ENCODE measurements at regions not wholly inside any gene's neighbourhood (a gene's known extent, or its start where the extent isn't known, plus 50 kb on each side); places are given as distances from the start of the nearest gene placed in this dataset.

- 69% methylated on average over 7 of the region's 7 CpGs for WGBS
- no peak for TF ChIP-seq EP300 (IDR thresholded peaks at IDR 0.05)
- TF ChIP-seq POLR2AphosphoS5 (IDR thresholded peaks at IDR 0.05) = no peak
- no peak for TF ChIP-seq POLR2A (IDR thresholded peaks at IDR 0.05)
- TF ChIP-seq, protein P1, sequence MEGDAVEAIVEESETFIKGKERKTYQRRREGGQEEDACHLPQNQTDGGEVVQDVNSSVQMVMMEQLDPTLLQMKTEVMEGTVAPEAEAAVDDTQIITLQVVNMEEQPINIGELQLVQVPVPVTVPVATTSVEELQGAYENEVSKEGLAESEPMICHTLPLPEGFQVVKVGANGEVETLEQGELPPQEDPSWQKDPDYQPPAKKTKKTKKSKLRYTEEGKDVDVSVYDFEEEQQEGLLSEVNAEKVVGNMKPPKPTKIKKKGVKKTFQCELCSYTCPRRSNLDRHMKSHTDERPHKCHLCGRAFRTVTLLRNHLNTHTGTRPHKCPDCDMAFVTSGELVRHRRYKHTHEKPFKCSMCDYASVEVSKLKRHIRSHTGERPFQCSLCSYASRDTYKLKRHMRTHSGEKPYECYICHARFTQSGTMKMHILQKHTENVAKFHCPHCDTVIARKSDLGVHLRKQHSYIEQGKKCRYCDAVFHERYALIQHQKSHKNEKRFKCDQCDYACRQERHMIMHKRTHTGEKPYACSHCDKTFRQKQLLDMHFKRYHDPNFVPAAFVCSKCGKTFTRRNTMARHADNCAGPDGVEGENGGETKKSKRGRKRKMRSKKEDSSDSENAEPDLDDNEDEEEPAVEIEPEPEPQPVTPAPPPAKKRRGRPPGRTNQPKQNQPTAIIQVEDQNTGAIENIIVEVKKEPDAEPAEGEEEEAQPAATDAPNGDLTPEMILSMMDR (IDR thresholded peaks at IDR 0.05) = no peak
Measured at GRCh38 chrX:40298069-40298468, 200.3 kb upstream of the BCOR start.

DNA sequence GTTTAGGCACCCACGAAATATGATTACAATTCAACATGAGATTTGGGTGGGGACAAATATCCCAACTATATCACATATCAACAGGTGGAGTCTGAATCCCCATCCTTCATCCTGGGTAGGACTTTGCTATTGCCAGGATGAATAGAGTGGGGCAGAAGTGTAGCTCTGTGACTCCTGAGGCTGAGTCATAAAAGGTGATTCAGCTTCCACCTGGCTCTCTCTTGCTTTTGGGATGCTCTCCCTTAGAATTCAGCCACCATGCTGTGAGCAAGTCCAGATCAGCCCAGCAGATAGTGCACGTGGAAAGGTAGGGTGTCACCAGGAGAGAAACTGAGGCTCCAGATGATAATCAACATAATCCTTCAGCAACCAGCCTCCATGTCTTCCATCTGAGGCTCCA is 193.8 kb upstream of the BCOR start:
- WGBS = 70% methylated on average over 2 of the region's 2 CpGs

More at GRCh38 chrX:40298069-40298468, 200.3 kb upstream of the BCOR start:
- Histone ChIP-seq H3K4me1 (no peaks in the 10 kb centered on the region), H3K27me3 (no peaks in the 10 kb centered on the region), H3K27ac (no peak overlapping the region), H3K36me3 (no peaks in the 10 kb centered on the region), H3K9me3 (no peaks in the 10 kb centered on the region), H3K4me3 (no peak overlapping the region)
- no peak for DNase-seq (ENCODE audit: low spot score in 2 of 2)

GRCh38 chrX:40290517-40290916 is 192.8 kb upstream of the BCOR start:
- 84% methylated on average over 7 of the region's 7 CpGs for WGBS

More for the DNA sequence above, 193.8 kb upstream of the BCOR start:
- Histone ChIP-seq H3K4me1 (no peaks in the 10 kb centered on the region), H3K27ac (no peak overlapping the region), H3K36me3 (no peaks in the 10 kb centered on the region), H3K9me3 (no peaks in the 10 kb centered on the region), H3K4me3 (no peak overlapping the region), H3K27me3 (no peaks in the 10 kb centered on the region)
- no peak for DNase-seq (ENCODE audit: low spot score in 2 of 2)
- TF ChIP-seq POLR2A (IDR thresholded peaks at IDR 0.05) = no peak
- TF ChIP-seq, protein P1 (IDR thresholded peaks at IDR 0.05) = no peak
- no peak for TF ChIP-seq POLR2AphosphoS5 (IDR thresholded peaks at IDR 0.05)
- TF ChIP-seq EP300 (IDR thresholded peaks at IDR 0.05) = no peak

DNA sequence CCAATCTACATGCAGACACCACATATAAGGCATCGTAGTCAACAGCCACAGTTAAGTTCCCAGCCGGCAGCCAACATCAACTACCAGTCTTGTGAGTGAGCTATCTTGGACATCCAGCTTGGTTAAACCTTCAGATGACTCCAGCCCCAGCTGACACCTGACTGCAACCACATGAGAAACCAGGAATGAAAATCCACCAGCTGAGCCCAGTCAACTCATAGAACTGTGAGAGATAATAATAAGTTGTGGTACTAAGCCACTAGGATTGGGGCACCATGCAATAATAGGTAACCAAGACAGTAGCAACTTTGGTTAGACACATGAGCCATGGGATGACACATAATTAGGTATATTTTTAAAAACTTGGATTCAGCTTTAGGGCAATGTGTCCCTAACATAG is 188.1 kb upstream of the BCOR start:
- no peaks in the 10 kb centered on the region for H3K4me1 ChIP-seq
- DNase-seq (ENCODE audit: low spot score in 2 of 2) = no peak
- no peaks in the 10 kb centered on the region for H3K9me3 ChIP-seq
- no peak overlapping the region for H3K4me3 ChIP-seq
- H3K27me3 ChIP-seq = no peaks in the 10 kb centered on the region
- H3K27ac ChIP-seq = no peak overlapping the region
- no peaks in the 10 kb centered on the region for H3K36me3 ChIP-seq
- 93% methylated on average over 2 of the region's 2 CpGs for WGBS
- TF ChIP-seq POLR2AphosphoS5 (IDR thresholded peaks at IDR 0.05) (no peak), EP300 (IDR thresholded peaks at IDR 0.05) (no peak), POLR2A (IDR thresholded peaks at IDR 0.05) (no peak)
- TF ChIP-seq, protein P1 (IDR thresholded peaks at IDR 0.05) = no peak

More at GRCh38 chrX:40290517-40290916, 192.8 kb upstream of the BCOR start:
- no peaks in the 10 kb centered on the region for H3K9me3 ChIP-seq
- TF ChIP-seq EP300 (IDR thresholded peaks at IDR 0.05) (no peak), POLR2A (IDR thresholded peaks at IDR 0.05) (no peak)
- H3K36me3 ChIP-seq = no peaks in the 10 kb centered on the region
- H3K27ac ChIP-seq = no peak overlapping the region
- DNase-seq (ENCODE audit: low spot score in 2 of 2) = no peak
- no peaks in the 10 kb centered on the region for H3K4me1 ChIP-seq
- H3K27me3 ChIP-seq = no peaks in the 10 kb centered on the region
- H3K4me3 ChIP-seq = no peak overlapping the region

GRCh38 chrX:40284852-40285251 is 187.1 kb upstream of the BCOR start:
- no peaks in the 10 kb centered on the region for H3K36me3 ChIP-seq

More at GRCh38 chrX:40284852-40285251, 187.1 kb upstream of the BCOR start:
- Histone ChIP-seq H3K27ac (no peak overlapping the region), H3K27me3 (no peaks in the 10 kb centered on the region), H3K4me3 (no peak overlapping the region), H3K4me1 (no peaks in the 10 kb centered on the region), H3K9me3 (no peaks in the 10 kb centered on the region)
- no peak for DNase-seq (ENCODE audit: low spot score in 2 of 2)
- WGBS = 58% methylated on average over 1 of the region's 1 CpG
- TF ChIP-seq EP300 (IDR thresholded peaks at IDR 0.05) = no peak
- TF ChIP-seq, protein P1 (IDR thresholded peaks at IDR 0.05) = no peak
- no peak for TF ChIP-seq POLR2A (IDR thresholded peaks at IDR 0.05)
- no peak for TF ChIP-seq POLR2AphosphoS5 (IDR thresholded peaks at IDR 0.05)

Data from suprapubic skin (tissue), 4 donors.